ENCODE measurements at regions not wholly inside any gene's neighbourhood (a gene's known extent, or its start where the extent isn't known, plus 50 kb on each side); places are given as distances from the start of the nearest gene placed in this dataset.

GRCh38 chr1:208648146-208648545 lies 404.0 kb upstream of the PLXNA2 start:
- TF ChIP-seq CTCF (IDR thresholded peaks at IDR 0.05), result no peak
- H3K4me1 Mint-ChIP-seq (ENCODE audit: low read depth), result peaks cover 2% of the 10 kb centered on the region
- no peak overlapping the region for H3K27ac Mint-ChIP-seq (ENCODE audit: unreplicated experiment)
- no peaks in the 10 kb centered on the region for H3K36me3 Mint-ChIP-seq (ENCODE audit: low read depth)
- H3K27me3 Mint-ChIP-seq (ENCODE audit: low read depth), result peaks cover 24% of the 10 kb centered on the region
- DNase-seq (ENCODE audit: low spot score), result no peak
- H3K9me3 Mint-ChIP-seq (ENCODE audit: low read depth), result no peaks in the 10 kb centered on the region
- H3K4me3 Mint-ChIP-seq (ENCODE audit: unreplicated experiment), result no peak overlapping the region

GRCh38 chr1:208652296-208653160 lies 408.3 kb upstream of the PLXNA2 start:
- no peak for DNase-seq (ENCODE audit: low spot score)
- Mint-ChIP-seq H3K36me3 (ENCODE audit: low read depth) (no peaks in the 10 kb centered on the region), H3K4me1 (ENCODE audit: low read depth) (peaks cover 2% of the 10 kb centered on the region), H3K4me3 (ENCODE audit: unreplicated experiment) (no peak overlapping the region), H3K9me3 (ENCODE audit: low read depth) (no peaks in the 10 kb centered on the region), H3K27ac (ENCODE audit: unreplicated experiment) (no peak overlapping the region), H3K27me3 (ENCODE audit: low read depth) (peaks cover 35% of the 10 kb centered on the region)
- peak; percentile 87 for TF ChIP-seq CTCF (IDR thresholded peaks at IDR 0.05)

- no peaks in the 10 kb centered on the region for H3K36me3 Mint-ChIP-seq (ENCODE audit: low read depth)
- DNase-seq (ENCODE audit: low spot score), result no peak
- H3K4me1 Mint-ChIP-seq (ENCODE audit: low read depth), result peaks cover 2% of the 10 kb centered on the region
- no peaks in the 10 kb centered on the region for H3K9me3 Mint-ChIP-seq (ENCODE audit: low read depth)
- peaks cover 33% of the 10 kb centered on the region for H3K27me3 Mint-ChIP-seq (ENCODE audit: low read depth)
- no peak for TF ChIP-seq CTCF (IDR thresholded peaks at IDR 0.05)
- no peak overlapping the region for H3K27ac Mint-ChIP-seq (ENCODE audit: unreplicated experiment)
- H3K4me3 Mint-ChIP-seq (ENCODE audit: unreplicated experiment), result no peak overlapping the region
Measured at GRCh38 chr1:208653426-208653825, 409.2 kb upstream of the PLXNA2 start.

- Mint-ChIP-seq H3K36me3 (ENCODE audit: low read depth) (no peaks in the 10 kb centered on the region), H3K4me1 (ENCODE audit: low read depth) (peaks cover 2% of the 10 kb centered on the region), H3K4me3 (ENCODE audit: unreplicated experiment) (no peak overlapping the region), H3K9me3 (ENCODE audit: low read depth) (no peaks in the 10 kb centered on the region), H3K27ac (ENCODE audit: unreplicated experiment) (no peak overlapping the region), H3K27me3 (ENCODE audit: low read depth) (peaks cover 30% of the 10 kb centered on the region)
- TF ChIP-seq CTCF (IDR thresholded peaks at IDR 0.05), result peak; percentile 73
- DNase-seq (ENCODE audit: low spot score), result no peak
Measured at GRCh38 chr1:208654241-208654640, 410.1 kb upstream of the PLXNA2 start.

GRCh38 chr1:208665936-208666335 lies 421.8 kb upstream of the PLXNA2 start:
- H3K9me3 Mint-ChIP-seq (ENCODE audit: low read depth), result no peaks in the 10 kb centered on the region
- H3K27me3 Mint-ChIP-seq (ENCODE audit: low read depth), result peaks cover 26% of the 10 kb centered on the region
- no peak overlapping the region for H3K4me3 Mint-ChIP-seq (ENCODE audit: unreplicated experiment)
- DNase-seq (ENCODE audit: low spot score), result no peak
- H3K4me1 Mint-ChIP-seq (ENCODE audit: low read depth), result no peaks in the 10 kb centered on the region
- TF ChIP-seq CTCF (IDR thresholded peaks at IDR 0.05), result no peak
- no peaks in the 10 kb centered on the region for H3K36me3 Mint-ChIP-seq (ENCODE audit: low read depth)
- no peak overlapping the region for H3K27ac Mint-ChIP-seq (ENCODE audit: unreplicated experiment)
